HG03521 (cell line): ENCODE measurements at regions not wholly inside any gene's neighbourhood (a gene's known extent, or its start where the extent isn't known, plus 50 kb on each side); places are given as distances from the start of the nearest gene placed in this dataset.

Experiments
- ATAC-seq: cut with Tn5 transposase; IDR thresholded peaks from one replicate; pipeline ENCODE4 v1.9.1; 2021; ENCODE audit warnings: mild to moderate bottlenecking, moderate library complexity; ENCODE audit not compliant: unreplicated experiment

DNA sequence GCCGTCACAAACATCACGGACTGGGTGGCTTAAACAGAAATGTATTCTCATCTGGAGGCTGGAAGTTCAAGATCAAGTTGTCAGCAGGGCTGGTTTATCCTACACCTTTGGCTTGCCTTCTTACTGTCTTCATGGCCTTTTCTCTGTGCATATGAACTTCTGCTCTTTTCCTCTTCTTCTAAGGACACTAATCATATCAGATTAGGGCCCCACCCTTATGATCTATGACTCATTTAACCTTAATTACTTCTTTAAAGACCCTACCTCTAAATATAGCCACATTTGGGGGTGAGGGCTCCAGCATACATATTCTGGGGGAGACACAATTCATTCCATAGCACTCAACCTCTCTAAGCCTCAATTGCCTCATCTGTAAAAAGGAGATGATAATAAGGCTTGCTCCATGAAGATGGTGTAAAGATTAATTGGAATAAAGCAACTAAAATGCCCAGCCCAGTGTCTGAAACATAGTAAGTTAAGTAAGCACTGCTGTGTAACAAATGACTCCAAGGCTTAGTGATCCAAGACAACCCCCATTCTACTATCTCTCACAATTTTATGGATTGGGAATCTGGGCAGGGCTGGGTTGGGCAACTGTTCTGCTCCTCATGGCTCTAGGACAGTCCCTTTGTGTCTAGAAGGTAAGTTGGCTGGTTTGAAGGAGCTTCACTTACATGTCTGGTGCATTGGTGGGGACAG, 119.8 kb downstream of the BANF2 start:
- ATAC-seq, result no peak

DNA sequence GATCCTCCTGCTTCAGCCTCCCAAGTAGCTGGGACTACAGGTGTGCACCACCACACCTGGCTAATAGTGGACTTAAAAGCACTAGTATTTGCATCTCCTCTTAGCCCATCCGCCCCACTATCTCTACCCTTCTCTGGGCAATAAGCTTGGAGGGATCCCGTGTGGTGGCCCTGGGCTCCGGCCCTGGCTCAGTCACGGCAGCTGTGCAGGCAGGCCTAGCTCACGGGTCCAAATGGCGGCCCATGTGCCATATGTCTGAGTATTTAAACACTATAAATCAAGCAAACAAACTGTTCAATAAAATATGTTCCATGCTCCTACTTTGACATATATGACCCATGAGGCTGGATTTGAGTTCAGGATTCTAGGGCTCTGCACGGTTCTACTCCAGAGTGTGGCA, 118.4 kb downstream of the BANF2 start:
- no peak for ATAC-seq

DNA sequence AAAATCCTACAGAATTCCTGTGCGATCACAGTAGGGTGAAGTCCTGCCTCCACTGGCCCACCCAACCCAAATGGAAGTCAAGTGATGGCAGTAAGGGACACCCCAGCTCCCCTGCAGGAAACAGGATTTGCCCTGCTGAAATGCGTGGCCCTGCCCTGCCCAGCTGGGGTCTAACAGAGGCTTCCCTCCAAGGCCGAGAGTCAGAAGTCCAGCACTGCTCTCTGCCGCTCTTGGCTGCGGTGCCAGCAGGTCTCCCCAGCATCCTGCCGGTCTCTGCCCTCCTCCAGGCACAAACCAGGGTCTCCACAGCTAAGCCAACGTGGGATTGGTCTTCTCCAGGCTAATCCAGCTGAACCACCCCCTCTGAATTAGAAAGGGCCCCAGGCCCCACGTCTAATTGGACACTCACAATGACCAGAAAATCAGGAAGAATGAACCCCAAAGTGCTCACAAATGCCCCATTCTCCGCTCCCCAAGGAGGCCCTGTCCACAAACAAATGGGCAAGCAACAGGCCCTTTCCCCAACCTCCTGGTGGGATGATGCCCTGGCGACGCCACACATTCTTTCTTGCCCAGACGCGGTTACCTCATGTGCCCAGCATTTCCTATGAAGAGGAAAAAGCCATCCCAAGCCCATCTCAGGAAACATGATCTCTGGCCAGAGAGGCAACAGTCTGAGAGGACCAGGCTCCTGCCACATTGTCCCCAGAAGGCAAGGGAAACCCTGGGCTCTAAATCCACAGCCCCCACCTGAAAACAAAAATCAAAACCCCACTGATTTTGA, 117.2 kb downstream of the BANF2 start:
- no peak for ATAC-seq

DNA sequence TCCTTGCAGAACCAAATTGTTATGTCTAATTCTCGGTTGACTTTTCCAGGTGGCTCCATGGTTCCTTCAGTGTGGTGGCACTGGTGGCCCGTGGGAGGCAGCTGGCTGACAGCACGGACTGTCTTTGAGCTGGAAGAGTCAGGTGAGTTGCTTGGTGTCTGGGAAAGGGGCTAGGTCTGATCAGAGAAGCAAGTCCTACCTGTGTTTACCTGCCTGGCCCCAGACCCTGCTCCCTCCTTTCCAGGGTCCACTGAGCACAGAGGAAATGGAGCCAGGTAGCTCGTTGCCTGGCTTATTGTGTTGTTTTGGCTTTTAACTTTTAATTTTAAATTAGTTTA, 111.8 kb downstream of the BANF2 start:
- ATAC-seq, result no peak

DNA sequence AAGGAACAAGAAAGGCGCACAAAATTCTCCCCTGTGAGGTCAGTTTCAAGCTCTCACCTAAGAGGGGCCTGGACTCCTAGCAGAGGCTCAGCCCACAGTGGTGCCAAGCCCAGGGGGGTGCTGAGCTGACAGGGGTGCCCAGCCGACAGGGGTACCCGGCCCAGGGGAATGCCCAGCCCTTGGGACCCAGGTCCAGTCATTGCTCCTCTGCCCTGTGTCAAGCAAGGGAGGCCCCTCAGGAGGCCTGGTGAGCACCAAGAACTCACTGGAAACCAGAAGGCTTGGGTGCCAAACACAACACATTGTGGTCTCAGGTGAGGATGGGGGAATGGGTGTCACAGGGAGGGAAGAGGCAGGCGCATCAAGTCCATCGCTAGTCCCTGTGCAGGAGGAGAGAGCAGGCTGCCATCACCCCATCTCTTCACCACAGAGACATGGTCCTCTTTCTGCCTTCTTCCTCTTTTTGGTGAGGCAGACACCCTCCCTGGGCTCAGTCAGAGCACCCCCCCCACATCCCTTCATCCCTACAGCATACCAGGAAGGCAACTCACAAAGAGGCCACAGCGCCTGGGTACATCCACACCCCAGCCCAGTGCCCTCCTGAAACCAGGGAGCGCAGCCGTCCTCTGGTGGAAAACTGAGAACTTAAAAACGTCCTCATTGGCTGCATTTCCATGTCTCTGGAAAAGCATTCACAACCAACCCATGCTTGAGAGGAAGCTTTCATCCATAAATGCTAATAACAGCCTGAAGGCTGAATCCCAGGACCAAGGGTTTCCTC, 111.3 kb downstream of the BANF2 start:
- no peak for ATAC-seq

DNA sequence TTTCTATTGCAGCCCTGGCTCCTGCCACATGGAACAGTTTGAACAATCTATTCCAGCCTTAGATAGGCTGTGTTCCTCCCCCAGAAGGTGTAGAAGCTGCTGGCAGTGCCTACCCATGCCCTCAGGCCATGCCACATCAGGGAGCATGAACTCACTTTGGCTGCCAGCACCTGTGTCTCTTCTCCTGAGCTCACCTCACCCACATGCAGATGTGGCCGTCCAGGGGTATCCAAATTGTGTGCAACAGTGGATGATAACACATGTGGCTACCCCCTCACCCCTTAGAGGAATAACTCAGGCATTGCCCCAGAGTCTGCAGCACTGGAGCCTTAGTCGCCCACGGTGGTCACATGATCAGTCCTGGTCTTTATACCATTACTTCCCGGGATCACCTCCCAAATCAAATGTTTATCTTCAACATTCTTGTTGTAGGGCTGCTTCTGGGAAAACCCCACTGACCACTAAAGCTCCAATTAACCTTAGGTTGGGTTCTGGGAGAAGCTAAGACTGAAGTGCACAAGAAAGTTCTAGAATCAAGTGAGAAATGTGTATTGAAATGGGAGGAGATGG, 110.4 kb downstream of the BANF2 start:
- no peak for ATAC-seq

DNA sequence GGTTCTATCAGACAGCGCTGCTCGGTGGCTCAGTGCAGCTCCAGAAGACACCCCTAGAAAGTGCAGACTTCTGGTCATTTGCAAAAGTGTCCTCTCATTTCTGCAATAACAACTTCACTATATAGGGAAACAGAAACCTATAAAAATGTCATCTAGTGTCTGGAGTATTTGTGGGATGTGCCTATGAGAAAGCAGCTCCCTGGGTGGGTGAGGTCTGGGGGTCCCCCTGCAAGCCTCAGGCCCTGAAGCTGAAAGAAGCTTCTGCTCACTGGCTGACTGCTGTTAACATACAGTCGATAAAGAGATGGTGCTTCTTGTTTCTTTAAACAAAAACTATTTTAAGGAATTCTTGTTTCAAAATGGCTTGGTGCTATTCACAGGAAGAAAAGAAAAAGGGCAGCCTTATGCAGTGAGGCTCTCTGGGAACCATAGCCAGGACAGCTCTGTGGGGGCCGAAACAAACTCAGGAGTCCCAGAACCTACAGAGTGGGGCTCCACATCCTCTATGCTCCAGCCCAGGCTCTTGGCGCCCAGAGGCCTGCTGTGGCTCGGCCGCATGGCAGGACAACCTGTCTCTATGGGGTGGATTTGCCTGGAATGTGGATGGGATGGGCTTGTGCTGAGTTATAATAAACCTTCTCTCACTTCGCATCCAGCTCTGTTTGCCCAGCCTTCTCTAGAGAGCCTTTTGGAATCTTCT, 109.7 kb downstream of the BANF2 start:
- no peak for ATAC-seq

DNA sequence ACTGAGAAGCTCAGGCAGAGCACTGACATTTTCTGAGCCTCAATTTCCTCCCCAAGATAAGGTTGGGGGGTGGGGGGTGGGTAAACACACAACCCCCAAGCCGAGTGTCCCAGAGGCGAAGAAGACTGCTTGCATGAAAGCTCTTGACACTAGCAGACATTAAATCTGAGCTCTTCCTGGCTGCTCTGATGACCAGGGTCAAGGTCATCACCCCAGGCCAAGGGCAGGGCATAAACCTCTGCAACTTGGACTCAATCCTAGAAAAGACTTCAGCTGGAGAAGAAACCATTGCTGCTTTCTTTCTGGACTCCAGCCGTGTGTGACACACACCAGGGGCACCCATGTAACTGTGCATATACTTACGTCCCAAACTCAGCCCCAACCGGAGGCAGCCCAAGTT, 109.0 kb downstream of the BANF2 start:
- no peak for ATAC-seq

DNA sequence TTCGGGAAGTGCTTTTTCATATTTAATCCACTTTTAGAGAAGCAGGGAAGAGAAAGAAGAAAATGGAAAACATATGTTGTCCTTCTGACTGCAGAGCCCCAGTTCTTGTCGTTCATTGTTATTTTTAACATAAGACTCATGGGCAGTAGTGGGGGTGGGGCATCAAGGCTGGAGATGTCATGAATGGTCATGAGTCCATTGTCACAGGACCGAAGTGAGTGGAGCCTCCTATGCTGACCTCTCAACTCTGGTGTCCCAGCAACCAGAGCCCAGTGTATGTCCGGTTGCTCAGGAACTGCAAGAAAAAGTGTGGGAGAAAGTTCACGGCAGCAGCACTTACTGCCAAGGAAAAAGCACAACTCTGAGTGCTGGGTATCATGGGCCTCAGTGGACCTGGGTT, 108.6 kb downstream of the BANF2 start:
- no peak for ATAC-seq

DNA sequence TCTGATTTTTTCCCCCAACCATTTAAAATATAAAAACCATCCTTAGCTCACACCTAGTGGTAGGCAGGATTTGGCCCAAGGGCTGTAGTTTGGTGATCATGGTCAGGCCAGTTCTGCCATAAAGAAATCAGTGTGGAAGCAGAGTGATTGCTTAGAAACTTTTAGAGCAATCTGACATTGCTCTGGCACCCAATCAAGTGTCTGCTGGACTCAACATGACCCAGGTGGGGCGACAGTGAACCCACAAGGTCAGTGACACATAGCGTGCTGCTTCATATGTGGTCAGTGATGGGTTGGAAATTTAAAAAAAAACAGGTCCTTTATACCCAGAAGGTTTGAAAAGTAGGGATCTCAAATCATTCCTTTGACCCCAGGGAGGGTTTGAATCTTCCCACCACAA, 107.9 kb downstream of the BANF2 start:
- no peak for ATAC-seq

DNA sequence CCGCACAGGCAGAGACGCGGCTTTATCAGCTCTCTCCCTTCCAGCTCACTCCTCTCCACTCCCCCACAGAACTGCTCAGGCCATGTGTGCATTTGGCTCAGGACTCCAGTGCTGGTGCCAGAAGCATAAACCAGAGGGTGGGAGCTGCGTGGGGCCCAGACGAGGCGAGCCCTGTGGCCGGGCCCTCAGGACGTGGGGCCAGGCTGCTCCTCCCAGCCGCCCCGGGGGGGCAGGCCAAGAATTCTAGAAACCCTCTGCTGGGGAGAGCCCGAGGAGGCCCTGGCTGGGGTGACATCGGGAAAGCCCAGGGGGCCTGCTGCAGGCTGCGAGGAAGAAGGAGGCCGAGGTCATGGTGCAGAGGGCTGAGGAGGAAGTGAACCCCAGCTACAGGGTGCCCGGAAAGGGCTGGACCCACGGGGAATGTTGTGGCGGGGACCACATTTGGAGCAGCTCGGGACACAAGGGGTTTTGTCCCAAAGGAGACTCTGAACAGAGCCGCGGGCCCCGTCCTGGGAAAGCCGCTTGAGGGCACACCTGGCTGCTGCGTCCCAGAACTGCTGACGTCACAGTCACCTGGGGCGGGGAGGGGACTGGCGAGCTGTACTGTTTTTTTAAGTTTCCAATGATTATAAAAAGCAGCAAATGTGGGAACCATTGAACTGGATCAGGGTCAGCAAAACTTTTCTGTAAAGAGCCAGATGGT, 107.1 kb downstream of the BANF2 start:
- ATAC-seq, result no peak

DNA sequence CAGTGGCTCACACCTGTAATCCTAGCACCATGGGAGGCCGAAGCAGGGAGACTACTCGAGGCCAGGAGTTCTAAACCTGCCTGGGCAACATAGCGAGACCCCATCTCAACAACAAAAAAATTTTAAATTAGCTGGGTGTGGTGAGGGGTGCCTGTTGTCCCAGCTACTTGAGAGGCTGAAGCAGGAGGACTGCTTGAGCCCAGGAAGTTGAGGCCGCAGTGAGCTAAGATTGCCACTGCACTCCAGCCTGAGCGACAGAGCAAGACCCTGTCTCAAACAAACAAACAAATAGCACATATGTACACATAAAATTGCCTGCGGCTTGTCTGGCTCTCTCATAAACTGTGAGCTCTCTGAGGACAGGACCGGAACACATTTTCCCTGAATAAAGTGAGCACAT, 106.3 kb downstream of the BANF2 start:
- no peak for ATAC-seq

DNA sequence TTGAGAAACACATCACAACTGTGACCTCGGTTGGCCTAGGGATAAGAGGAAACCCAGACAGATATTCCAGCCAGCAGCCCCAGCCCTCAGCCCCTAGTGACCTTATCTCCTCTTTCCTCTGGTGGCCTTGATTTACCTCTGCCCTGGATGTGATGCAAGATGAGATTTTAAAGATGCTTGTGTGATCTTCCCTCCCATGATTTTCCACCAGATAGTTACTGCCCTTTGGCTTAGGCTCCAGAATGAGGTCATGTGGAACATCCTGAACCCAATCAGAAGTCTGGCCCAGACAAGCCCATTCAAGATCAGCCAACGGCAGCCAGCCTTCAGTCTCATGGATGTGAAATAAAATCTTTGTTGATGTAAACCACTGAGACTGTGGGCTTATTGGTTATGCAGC, 104.0 kb downstream of the BANF2 start:
- ATAC-seq, result no peak

DNA sequence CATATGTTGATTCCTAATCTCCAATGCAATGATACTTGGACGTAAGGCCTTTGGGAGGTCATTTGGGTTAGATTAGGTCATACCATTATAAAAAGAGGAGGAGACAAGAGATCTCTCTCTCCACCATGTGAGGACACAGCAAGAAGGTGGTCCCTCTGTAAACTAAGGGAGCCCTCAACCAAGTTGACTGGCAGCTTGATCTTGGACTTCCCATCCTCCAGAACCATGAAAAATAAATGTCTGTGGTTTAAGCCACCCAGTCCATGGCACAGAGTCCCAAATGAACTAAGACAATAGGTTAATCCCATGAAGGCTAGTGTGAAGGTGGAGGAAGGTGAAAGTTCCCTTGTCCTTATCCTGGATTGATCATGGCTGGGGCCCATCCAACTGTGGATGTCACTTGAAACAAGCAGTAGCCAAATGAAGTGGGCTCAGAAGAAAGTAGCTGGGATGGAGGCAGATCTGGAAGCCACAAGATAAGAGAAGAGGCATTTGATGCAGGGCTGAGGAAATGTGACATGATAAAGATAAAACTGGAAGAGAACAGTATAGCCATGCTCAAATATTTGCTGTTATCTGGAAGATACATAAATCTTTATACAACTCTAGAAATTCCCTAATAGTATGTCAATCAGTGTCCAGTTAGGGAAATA, 99.9 kb downstream of the BANF2 start:
- ATAC-seq, result no peak

DNA sequence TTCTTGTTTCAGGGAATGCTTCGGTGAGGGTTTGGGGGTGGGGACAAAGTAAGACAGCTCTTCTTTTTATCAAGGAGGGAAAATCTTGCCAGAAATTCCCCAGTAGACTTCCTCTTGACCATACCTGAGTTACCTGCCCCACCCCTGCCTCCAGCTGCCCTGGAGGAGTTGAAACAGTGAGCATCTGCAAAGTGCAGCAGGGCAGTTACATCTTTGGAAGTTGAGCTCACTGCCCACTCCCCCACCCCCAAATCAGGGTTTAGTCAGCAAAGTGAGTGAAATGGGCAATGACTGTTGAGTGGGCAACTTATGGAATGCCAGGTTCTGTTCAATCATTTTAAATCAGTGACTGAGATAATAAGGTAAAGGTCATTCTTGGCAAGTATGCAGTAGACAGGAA, 98.8 kb downstream of the BANF2 start:
- ATAC-seq, result no peak

DNA sequence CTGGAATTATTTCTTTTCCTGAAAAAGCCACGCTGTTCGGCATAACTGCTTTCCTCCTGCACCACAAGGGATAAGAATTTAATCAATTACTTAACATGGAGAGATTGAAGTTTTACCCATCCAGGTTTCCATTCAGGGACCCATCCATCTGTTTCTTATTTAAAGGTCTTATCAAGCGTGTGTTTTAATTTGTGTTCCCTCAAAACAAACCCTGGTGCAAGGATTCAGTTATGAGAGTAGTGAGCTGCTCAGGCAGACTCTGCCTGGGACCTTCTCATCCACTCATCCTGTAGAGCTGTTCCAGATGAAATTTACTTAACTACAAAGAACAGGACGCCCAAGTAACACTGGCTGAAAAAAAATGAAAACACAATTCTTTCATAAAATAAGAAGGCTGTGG, 97.8 kb downstream of the BANF2 start:
- ATAC-seq, result no peak

DNA sequence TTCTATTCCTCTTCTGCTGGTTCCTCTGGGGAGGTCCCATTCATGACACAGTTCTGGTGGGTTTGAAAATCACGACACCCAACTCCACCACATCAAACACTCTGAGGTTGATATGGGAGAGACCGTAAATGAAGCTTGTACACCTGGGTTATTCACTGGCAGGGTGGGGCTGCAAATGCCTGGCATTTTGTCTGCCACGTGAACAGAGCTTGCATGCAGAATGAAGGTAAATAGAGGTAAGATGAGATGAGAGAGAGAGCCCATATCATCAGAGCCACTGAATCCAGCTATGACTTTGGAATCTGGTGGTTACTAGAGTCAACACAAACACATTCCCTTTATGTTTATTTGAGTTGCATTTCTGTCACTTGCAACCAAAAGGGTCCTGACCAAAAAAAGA, 97.4 kb downstream of the BANF2 start:
- no peak for ATAC-seq

DNA sequence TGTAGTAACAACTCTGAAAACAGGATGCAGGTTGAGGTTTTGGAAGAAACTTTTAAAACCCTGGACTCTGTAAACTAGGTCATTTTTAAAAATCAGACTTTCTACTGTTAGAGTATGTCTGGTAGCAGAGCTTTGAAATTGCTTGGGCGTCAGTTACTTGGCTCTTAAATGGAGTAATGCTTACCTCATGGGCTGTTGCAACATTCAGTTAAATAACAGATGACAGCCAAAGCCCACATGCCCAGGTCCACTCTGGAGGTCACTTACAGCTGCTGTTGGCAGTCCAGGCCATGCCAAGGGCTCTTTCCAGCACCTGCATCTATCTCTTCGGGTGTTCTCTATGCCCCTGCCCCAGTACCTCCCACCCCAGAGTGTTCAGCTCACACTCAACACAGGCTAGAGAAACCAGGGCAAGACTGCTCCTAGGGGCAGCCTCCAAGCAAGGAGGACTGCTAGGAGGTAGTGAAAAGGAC, 96.4 kb downstream of the BANF2 start:
- no peak for ATAC-seq

DNA sequence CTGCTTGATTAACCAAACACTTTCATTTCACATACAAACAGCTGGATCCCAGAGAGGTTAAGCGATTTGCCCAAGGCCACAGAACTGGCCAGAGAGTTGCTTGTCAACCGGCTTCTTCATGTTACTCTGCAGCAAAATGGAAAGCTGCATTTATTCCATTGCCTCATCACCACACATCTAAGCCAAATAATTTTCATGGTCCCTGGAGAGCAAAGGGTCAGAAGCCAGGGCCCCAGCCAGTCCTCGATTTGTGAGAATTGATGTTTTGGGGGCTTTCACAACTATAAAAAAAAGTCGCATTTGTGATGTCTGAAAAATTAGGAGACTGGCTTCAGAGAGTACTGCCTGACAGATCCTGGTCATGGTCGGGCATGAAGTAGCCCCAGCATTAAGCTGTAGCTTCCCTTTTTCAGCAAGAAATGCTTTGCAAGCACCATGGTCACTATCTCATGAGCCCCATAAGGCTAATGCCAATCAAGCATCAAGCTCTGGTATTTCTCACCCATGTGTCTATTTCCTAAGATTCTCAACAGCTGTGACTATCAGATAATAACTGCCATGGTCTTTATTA, 95.8 kb downstream of the BANF2 start:
- no peak for ATAC-seq
